ENCODE measurements at regions not wholly inside any gene's neighbourhood (a gene's known extent, or its start where the extent isn't known, plus 50 kb on each side); places are given as distances from the start of the nearest gene placed in this dataset.

DNA sequence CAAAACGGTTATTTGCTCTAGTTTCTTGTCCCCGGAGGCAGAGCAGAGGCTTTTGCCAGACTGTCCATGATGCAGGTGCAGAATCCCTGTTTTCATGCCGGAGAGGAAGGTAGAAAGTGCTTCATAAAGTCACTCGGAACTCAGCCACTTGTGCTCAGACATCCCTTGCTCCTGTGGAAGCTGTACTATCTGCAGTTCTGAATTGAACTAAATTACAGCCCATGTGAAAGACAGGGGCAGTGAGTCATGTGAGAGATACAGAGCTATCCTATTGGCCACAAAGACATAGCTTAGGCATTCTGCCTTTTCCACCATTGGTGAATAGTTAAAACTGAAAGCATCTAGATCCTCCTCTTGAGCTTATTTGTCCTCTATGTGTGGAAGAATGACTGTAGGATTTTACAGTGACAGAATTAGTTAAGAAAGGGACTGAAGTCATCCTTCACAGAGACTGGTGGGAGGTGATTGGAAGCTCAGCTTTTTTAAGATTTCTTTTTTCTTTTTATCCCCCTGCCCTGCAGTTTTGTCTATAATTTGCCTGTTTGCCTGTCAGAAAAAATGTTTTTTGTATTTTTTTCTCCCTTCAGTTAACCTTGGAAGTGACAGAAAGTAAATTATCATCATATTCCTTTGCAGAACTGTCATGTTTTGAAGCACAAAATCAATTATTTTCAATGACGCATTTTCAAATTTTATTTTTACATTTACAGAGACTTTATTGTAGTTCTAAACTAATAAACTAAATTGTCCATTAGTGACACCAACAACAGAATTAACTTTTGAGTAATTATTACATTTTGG, 298.6 kb downstream of the PTPRC start:
- Histone ChIP-seq H3K4me3 (peak overlapping the region; percentile 23 to 54 (median 42)), H3K4me1 (no peaks in the 10 kb centered on the region), H3K27me3 (no peaks in the 10 kb centered on the region), H3K9me3 (no peaks in the 10 kb centered on the region), H3K27ac (peak overlapping the region; percentile 33 to 77 (median 69)), H3K36me3 (no peaks in the 10 kb centered on the region)
- DNase-seq = peak in 2 of 3 donors; percentile 45 to 60
- TF ChIP-seq CTCF (IDR thresholded peaks at IDR 0.05) (peak in 1 of 6 experiments; percentile 8), POLR2A (IDR thresholded peaks at IDR 0.05) (peak; percentile 35 to 56)

DNA sequence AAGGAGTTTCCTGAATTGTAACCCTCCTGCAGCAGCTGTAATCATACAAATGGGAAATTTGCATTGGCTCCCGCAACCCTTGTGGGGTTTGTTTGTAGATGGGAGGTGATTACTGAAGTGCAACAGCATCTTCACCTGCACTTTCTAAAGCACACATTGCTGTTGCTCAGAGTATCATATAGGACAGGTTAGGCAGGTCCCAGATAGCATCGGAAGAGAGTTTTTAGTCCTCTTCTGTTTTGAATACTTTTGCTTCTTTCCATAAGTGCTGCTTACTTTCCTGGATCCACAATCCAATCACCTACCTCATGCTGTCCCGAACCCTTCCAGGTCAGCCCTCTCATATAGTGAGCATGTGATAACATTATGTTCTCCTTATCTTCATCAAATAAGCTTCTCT, 300.4 kb downstream of the PTPRC start:
- Histone ChIP-seq H3K36me3 (no peaks in the 10 kb centered on the region), H3K4me3 (no peak overlapping the region), H3K9me3 (no peaks in the 10 kb centered on the region), H3K27me3 (no peaks in the 10 kb centered on the region), H3K27ac (no peak overlapping the region), H3K4me1 (no peaks in the 10 kb centered on the region)
- TF ChIP-seq CTCF (IDR thresholded peaks at IDR 0.05) (no peak), POLR2A (IDR thresholded peaks at IDR 0.05) (no peak)
- no peak for DNase-seq

- Histone ChIP-seq H3K36me3 (no peaks in the 10 kb centered on the region), H3K27me3 (no peaks in the 10 kb centered on the region), H3K9me3 (no peaks in the 10 kb centered on the region), H3K4me1 (no peaks in the 10 kb centered on the region), H3K27ac (no peak overlapping the region), H3K4me3 (no peak overlapping the region)
- no peak for DNase-seq
- TF ChIP-seq CTCF (IDR thresholded peaks at IDR 0.05) (no peak), POLR2A (IDR thresholded peaks at IDR 0.05) (no peak)
Measured at GRCh38 chr1:198939956-198940355, 301.1 kb downstream of the PTPRC start.

- no peak overlapping the region for H3K4me3 ChIP-seq
- no peak for DNase-seq
- no peaks in the 10 kb centered on the region for H3K4me1 ChIP-seq
Measured at GRCh38 chr1:198942466-198942865, 303.6 kb downstream of the PTPRC start.

DNA sequence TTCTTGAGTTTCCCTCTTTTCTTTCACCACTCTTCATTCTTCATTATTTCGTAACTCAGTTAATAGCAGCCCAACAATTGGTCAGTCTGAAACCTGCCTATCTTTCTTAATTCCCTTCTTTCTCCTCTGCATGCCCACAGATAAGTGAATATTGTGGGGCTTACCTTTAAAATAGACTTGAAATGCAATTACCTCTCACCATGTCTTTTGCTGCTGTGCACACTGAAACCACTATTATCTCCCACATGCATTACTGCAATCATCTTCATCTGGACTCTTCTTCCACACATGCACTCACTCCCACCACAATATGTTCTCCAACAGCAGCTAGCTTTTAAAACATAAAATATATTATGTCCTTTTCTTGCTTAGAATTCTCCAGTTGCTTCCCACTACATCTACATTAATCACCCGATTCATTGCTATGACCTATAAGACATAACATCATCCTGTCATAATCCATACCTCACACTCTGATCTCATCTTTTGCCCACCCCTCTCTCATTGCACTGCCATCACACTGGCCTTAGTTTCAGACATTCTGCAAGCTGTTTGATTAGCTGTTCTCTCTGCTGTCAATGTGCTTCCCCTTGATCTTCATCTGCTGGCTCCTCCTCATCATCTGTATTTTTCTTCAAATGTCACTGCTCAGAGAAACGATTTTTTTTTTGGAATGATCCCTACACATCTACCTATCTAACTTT, 304.8 kb downstream of the PTPRC start:
- no peak overlapping the region for H3K4me3 ChIP-seq
- no peaks in the 10 kb centered on the region for H3K27me3 ChIP-seq
- no peak overlapping the region for H3K27ac ChIP-seq
- H3K4me1 ChIP-seq = no peaks in the 10 kb centered on the region
- no peak for DNase-seq
- H3K36me3 ChIP-seq = no peaks in the 10 kb centered on the region
- no peak for TF ChIP-seq POLR2A (IDR thresholded peaks at IDR 0.05)
- TF ChIP-seq CTCF (IDR thresholded peaks at IDR 0.05) = no peak
- no peaks in the 10 kb centered on the region for H3K9me3 ChIP-seq

More at GRCh38 chr1:198942466-198942865, 303.6 kb downstream of the PTPRC start:
- Histone ChIP-seq H3K27me3 (no peaks in the 10 kb centered on the region), H3K27ac (no peak overlapping the region), H3K36me3 (no peaks in the 10 kb centered on the region), H3K9me3 (no peaks in the 10 kb centered on the region)
- no peak for TF ChIP-seq CTCF (IDR thresholded peaks at IDR 0.05)

Data from Peyer's patch (tissue), 4 donors.